OCI-LY1 (cell line): ENCODE measurements at regions not wholly inside any gene's neighbourhood (a gene's known extent, or its start where the extent isn't known, plus 50 kb on each side); places are given as distances from the start of the nearest gene placed in this dataset.

Experiments
- H2AFZ ChIP-seq: fragments of 200-600 bp; sonication (generic), shearing (Covaris generic); 2 replicates; pipeline ENCODE4 v1.6.0; 2014; ENCODE audit warnings: antibody characterized with exemption, mild to moderate bottlenecking, low read length
- H3F3A ChIP-seq: fragments of 200-600 bp; sonication (generic), shearing (Covaris generic); 2 replicates; pipeline ENCODE4 v1.6.0; 2014; ENCODE audit warnings: mild to moderate bottlenecking, antibody characterized with exemption, low read length, moderate library complexity; ENCODE audit not compliant: insufficient read depth
- H3K27ac ChIP-seq: fragments of 200-600 bp; sonication (generic); 2 replicates; pipeline ENCODE4 v1.5.1; 2014; ENCODE audit warnings: low read length, mixed run types, mild to moderate bottlenecking, low read depth; ENCODE audit not compliant: poor library complexity, severe bottlenecking
- H3K27me3 ChIP-seq: fragments of 200-600 bp; sonication (generic); 2 replicates; pipeline ENCODE4 v1.6.0; 2014; ENCODE audit warnings: antibody characterized with exemption, mild to moderate bottlenecking, low read length, moderate library complexity; ENCODE audit not compliant: insufficient read depth
- H3K36me3 ChIP-seq: fragments of 200-600 bp; sonication (generic); 2 replicates; pipeline ENCODE4 v1.6.1; 2014; ENCODE audit warnings: mild to moderate bottlenecking, antibody characterized with exemption, low read length, moderate library complexity, mixed read lengths; ENCODE audit not compliant: insufficient read depth
- H3K4me1 ChIP-seq: fragments of 200-600 bp; sonication (generic); 2 replicates; pipeline ENCODE4 v1.5.1; 2014; ENCODE audit warnings: mild to moderate bottlenecking, low read length, moderate library complexity; ENCODE audit not compliant: insufficient read depth, severe bottlenecking
- H3K4me2 ChIP-seq: fragments of 200-600 bp; sonication (generic), shearing (Covaris generic); 2 replicates; pipeline ENCODE4 v1.6.1; 2014; ENCODE audit warnings: low read length
- H3K4me3 ChIP-seq: fragments of 200-600 bp; sonication (generic); 2 replicates; pipeline ENCODE4 v1.5.1; 2014; ENCODE audit warnings: low read length, low read depth, mild to moderate bottlenecking, mixed read lengths; ENCODE audit not compliant: poor library complexity, severe bottlenecking
- H3K79me2 ChIP-seq: fragments of 200-600 bp; shearing (Covaris generic); 2 replicates; pipeline ENCODE4 v1.6.1; 2016; ENCODE audit warnings: mixed run types, low read length, mixed read lengths; ENCODE audit not compliant: insufficient read depth
- H3K9ac ChIP-seq: fragments of 200-600 bp; sonication (generic), shearing (Covaris generic); 2 replicates; pipeline ENCODE4 v1.6.1; 2014; ENCODE audit warnings: mild to moderate bottlenecking, low read length, mixed read lengths
- H3K9me2 ChIP-seq: fragments of 200-600 bp; sonication (generic), shearing (Covaris generic); 2 replicates; pipeline ENCODE4 v1.6.1; 2014; ENCODE audit warnings: low read depth, mild to moderate bottlenecking, low read length, mixed read lengths
- H3K9me3 ChIP-seq: fragments of 200-600 bp; shearing (Covaris generic); 2 replicates; pipeline ENCODE4 v1.6.1; 2014; ENCODE audit warnings: low read length, mixed read lengths
- H4K20me1 ChIP-seq: fragments of 200-600 bp; sonication (generic), shearing (Covaris generic); 2 replicates; pipeline ENCODE4 v1.6.0; 2016; ENCODE audit warnings: mild to moderate bottlenecking, low read length; ENCODE audit not compliant: insufficient read depth
- CTCF ChIP-seq: fragments of 200-600 bp; sonication (generic), shearing (Covaris generic); IDR thresholded peaks from 2 replicates; pipeline ENCODE4 v1.5.1; 2017; ENCODE audit warnings: mild to moderate bottlenecking, antibody characterized with exemption, low read length, moderate library complexity, mixed read lengths
- EZH2 ChIP-seq: fragments of 200-600 bp; sonication (generic), shearing (Covaris generic); IDR thresholded peaks from 2 replicates; pipeline ENCODE4 v1.8.0; 2017; ENCODE audit warnings: borderline replicate concordance, mixed run types, mild to moderate bottlenecking, antibody characterized with exemption, low read length, moderate library complexity, mixed read lengths

DNA sequence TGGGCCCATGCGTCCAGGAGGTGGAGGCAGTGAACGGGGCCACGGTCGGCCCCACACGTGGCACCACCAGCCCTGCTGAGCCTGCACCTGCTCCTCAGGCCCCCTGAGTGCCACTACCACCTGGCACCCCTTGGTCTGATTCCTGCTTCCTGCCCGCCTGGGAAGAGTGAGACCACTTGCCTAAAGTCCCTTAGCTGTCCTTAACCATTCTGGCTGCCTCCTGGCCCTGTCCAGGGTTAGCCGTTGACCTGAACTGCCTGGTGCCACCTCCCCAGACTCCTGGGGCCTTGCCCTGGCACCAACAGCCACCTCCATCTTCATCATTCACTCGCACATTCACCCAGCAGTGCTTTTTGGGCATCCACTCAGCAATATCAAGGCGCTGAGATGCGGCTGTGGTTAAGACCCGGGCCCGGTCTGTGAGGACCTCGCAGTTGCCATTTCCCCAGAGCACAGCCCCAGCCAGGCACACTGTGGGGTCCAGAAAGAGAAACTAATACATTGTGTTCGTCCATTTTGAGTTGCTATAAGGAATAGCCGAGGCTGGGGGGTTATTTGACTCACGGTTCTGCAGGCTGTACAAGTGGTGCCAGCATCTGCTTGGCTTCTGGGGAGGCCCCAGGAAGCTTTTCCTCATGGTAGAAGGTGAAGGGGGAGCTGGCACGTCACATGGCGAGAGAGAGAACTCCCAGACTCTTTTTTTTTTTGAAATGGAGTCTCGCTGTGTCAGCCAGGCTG lies 318.4 kb downstream of the SEC14L1 start:
- Histone ChIP-seq H3K9me3 (no peaks in the 10 kb centered on the region), H3K4me2 (peak overlapping the region; percentile 98), H3F3A (no peaks in the 10 kb centered on the region), H4K20me1 (no peaks in the 10 kb centered on the region), H3K27ac (peak overlapping the region; percentile 99), H3K9me2 (no peaks in the 10 kb centered on the region), H3K27me3 (no peaks in the 10 kb centered on the region), H3K4me1 (peaks cover 96% of the 10 kb centered on the region), H3K36me3 (peaks cover 70% of the 10 kb centered on the region; the same call in 1 of the 2 replicates), H3K4me3 (peak overlapping the region; percentile 87), H3K79me2 (peaks cover 74% of the 10 kb centered on the region), H3K9ac (peak overlapping the region; percentile 97), H2AFZ (no peak overlapping the region)
- no peak for TF ChIP-seq CTCF
- no peak for TF ChIP-seq EZH2

DNA sequence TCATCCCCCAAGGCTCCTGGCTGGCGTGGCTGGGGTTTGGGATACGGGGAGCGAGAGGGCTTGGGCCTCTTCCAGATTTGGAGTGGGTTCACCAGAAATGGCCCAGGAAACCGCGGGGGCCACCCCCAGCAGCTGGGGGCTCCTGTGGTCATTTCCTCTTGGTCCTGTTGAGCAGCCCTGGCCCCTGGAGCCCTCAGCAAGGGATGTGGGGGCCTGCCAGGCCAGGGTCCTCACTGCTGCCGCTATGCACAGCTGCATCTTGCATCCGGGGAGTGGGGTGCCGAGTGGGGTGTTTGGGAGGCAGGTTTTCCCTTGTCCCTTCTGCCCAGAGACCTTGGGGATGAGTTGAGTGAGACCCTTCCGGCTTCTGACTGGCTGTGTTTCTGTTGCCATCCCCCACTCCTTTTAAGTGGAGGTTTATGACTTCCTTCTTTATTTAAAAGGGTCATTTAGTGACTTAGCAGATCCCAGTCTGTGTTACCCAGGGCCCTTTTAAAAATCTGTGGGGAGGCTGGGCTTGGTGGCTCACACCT lies 319.8 kb downstream of the SEC14L1 start:
- no peaks in the 10 kb centered on the region for H3K9me2 ChIP-seq
- peak overlapping the region; percentile 98 for H3K4me2 ChIP-seq
- peak overlapping the region; percentile 87 for H3K4me3 ChIP-seq
- peaks cover 58% of the 10 kb centered on the region; the same call in 1 of the 2 replicates for H3K36me3 ChIP-seq
- H3F3A ChIP-seq = peaks cover 8% of the 10 kb centered on the region
- peak overlapping the region; percentile 99 for H3K27ac ChIP-seq
- no peaks in the 10 kb centered on the region for H3K9me3 ChIP-seq
- H3K4me1 ChIP-seq = peaks cover 98% of the 10 kb centered on the region
- no peaks in the 10 kb centered on the region for H3K27me3 ChIP-seq
- H3K9ac ChIP-seq = peak overlapping the region; percentile 97
- no peak overlapping the region for H2AFZ ChIP-seq
- TF ChIP-seq EZH2 (no peak), CTCF (no peak)
- H3K79me2 ChIP-seq = peaks cover 60% of the 10 kb centered on the region
- H4K20me1 ChIP-seq = no peaks in the 10 kb centered on the region

DNA sequence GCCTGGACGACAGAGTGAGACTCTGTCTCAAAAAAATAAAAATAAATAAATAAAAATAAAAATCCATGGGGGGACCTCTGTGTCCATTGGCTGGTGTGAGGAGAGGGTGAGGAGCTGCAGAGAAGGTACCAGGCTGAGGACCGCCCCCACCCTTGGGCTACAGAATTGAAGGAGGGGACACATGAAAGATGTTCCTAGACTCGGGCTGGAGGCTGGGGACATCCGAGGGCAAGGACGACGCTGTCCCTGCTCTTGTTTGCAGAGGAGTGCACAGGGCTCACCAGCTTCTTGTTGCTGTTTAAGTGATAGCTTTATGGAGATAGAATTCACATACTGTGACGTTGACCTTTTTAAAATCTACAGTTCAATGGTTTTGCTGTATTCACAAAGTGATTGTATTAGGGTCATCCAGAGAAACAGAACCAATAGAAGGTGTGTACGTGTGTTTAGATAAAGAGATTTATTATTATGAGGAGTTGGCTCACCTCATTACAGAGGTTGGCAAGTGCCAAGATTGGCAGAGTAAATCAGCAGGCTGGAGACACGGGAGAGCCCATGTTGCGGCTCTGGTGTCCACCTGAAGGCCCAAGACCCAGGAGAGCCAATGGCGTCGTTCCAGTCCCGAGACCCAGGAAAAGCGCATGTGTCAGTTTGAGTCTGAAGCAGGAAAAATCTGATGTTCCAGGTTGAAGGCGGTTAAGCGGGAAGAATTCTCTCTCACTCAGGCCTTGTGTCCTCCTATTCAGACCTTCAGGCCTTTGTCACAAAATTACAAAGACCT lies 320.7 kb downstream of the SEC14L1 start:
- Histone ChIP-seq H3K9me3 (no peaks in the 10 kb centered on the region), H3K27ac (peak overlapping the region; percentile 99), H3K36me3 (peaks cover 56% of the 10 kb centered on the region; the same call in 1 of the 2 replicates), H3F3A (peaks cover 8% of the 10 kb centered on the region), H3K9ac (peak overlapping the region; percentile 97), H3K79me2 (peaks cover 61% of the 10 kb centered on the region), H3K27me3 (no peaks in the 10 kb centered on the region), H3K4me1 (peaks cover 99% of the 10 kb centered on the region), H2AFZ (no peak overlapping the region), H3K9me2 (no peaks in the 10 kb centered on the region), H3K4me3 (peak overlapping the region; percentile 34), H3K4me2 (peak overlapping the region; percentile 46), H4K20me1 (no peaks in the 10 kb centered on the region)
- TF ChIP-seq EZH2 (no peak), CTCF (no peak)
